ENCODE measurements at regions not wholly inside any gene's neighbourhood (a gene's known extent, or its start where the extent isn't known, plus 50 kb on each side); places are given as distances from the start of the nearest gene placed in this dataset.
A peak's percentile ranks its signal among the peaks of the same experiment; 100 is the strongest.

GRCh38 chr4:101563126-101563525, 215.8 kb upstream of the PPP3CA start:
- no peak for DNase-seq

GRCh38 chr4:101556842-101557241, 209.5 kb upstream of the PPP3CA start:
- no peak for DNase-seq

- DNase-seq: no peak
Measured at GRCh38 chr4:101555341-101555880, 208.1 kb upstream of the PPP3CA start.

- no peak for DNase-seq
Measured at GRCh38 chr4:101540336-101540735, 193.0 kb upstream of the PPP3CA start.

GRCh38 chr4:101528526-101528925, 181.2 kb upstream of the PPP3CA start:
- no peak for DNase-seq

GRCh38 chr4:101527188-101527587, 179.9 kb upstream of the PPP3CA start:
- no peak for DNase-seq

GRCh38 chr4:101515566-101515965, 168.2 kb upstream of the PPP3CA start:
- no peak for DNase-seq

- DNase-seq: no peak
Measured at GRCh38 chr4:101515099-101515498, 167.8 kb upstream of the PPP3CA start.

- DNase-seq: no peak
Measured at GRCh38 chr4:101512416-101512815, 165.1 kb upstream of the PPP3CA start.

GRCh38 chr4:101501421-101501820, 154.1 kb upstream of the PPP3CA start:
- DNase-seq: no peak

- no peak for DNase-seq
Measured at GRCh38 chr4:101500742-101501141, 153.4 kb upstream of the PPP3CA start.

- no peak for DNase-seq
Measured at GRCh38 chr4:101475246-101475645, 127.9 kb upstream of the PPP3CA start.

GRCh38 chr4:101471201-101471600, 123.9 kb upstream of the PPP3CA start:
- no peak for DNase-seq

- DNase-seq: no peak
Measured at GRCh38 chr4:101464596-101464995, 117.3 kb upstream of the PPP3CA start.

GRCh38 chr4:101458914-101459313, 111.6 kb upstream of the PPP3CA start:
- DNase-seq: no peak

GRCh38 chr4:101458473-101458872, 111.1 kb upstream of the PPP3CA start:
- DNase-seq: no peak

GRCh38 chr4:101451086-101451485, 103.8 kb upstream of the PPP3CA start:
- DNase-seq: no peak

GRCh38 chr4:101441446-101441845, 94.1 kb upstream of the PPP3CA start:
- no peak for DNase-seq

- no peak for DNase-seq
Measured at GRCh38 chr4:101439926-101440325, 92.6 kb upstream of the PPP3CA start.

- DNase-seq: no peak
Measured at GRCh38 chr4:101421386-101421785, 74.1 kb upstream of the PPP3CA start.

- DNase-seq: no peak
Measured at GRCh38 chr4:101420661-101421060, 73.3 kb upstream of the PPP3CA start.

GRCh38 chr4:101419336-101420135, 72.2 kb upstream of the PPP3CA start:
- DNase-seq: peak; percentile 63

GRCh38 chr4:101418466-101418865, 71.1 kb upstream of the PPP3CA start:
- DNase-seq: no peak

GRCh38 chr4:101418055-101418454, 70.7 kb upstream of the PPP3CA start:
- DNase-seq: peak; percentile 4

- no peak for DNase-seq
Measured at GRCh38 chr4:101417046-101417445, 69.7 kb upstream of the PPP3CA start.
